ENCODE measurements at regions not wholly inside any gene's neighbourhood (a gene's known extent, or its start where the extent isn't known, plus 50 kb on each side); places are given as distances from the start of the nearest gene placed in this dataset.
"Not testable (repeated sequence)": the region's sequence is repeated elsewhere in the genome, so short reads cannot be mapped to it uniquely, and the experiment has no call there.

DNA sequence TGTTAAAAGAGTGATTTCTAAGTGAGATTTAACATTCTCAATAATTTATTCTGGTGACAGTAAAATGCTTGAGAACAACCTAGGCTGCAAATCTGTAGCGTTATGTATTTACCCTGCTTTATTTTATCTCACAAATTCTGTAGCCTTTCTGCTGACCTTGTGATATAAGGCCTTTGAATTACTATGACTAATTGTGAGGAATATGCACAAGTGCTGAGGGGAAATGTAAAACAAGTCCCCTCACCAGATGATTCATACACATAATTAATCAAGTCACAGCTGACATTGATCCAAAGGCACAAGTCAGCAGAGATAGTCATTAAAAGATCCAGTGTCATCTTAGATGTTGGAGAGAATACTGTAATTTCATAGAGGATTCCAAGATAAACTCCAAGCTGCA lies 992.7 kb upstream of the USP15 start:
- H3K27me3 Mint-ChIP-seq (ENCODE audit: low read depth), result no peaks in the 10 kb centered on the region
- peaks cover 3% of the 10 kb centered on the region for H3K4me1 Mint-ChIP-seq
- H3K27ac Mint-ChIP-seq, result no peak overlapping the region
- H3K9me3 Mint-ChIP-seq, result peaks cover 37% of the 10 kb centered on the region
- DNase-seq (ENCODE audit: low spot score in 2 of 2, unreplicated experiment in 2 of 2), result no peak
- H3K36me3 Mint-ChIP-seq, result no peaks in the 10 kb centered on the region
- H3K4me3 Mint-ChIP-seq, result no peak overlapping the region
- TF ChIP-seq, protein P1, sequence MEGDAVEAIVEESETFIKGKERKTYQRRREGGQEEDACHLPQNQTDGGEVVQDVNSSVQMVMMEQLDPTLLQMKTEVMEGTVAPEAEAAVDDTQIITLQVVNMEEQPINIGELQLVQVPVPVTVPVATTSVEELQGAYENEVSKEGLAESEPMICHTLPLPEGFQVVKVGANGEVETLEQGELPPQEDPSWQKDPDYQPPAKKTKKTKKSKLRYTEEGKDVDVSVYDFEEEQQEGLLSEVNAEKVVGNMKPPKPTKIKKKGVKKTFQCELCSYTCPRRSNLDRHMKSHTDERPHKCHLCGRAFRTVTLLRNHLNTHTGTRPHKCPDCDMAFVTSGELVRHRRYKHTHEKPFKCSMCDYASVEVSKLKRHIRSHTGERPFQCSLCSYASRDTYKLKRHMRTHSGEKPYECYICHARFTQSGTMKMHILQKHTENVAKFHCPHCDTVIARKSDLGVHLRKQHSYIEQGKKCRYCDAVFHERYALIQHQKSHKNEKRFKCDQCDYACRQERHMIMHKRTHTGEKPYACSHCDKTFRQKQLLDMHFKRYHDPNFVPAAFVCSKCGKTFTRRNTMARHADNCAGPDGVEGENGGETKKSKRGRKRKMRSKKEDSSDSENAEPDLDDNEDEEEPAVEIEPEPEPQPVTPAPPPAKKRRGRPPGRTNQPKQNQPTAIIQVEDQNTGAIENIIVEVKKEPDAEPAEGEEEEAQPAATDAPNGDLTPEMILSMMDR (IDR thresholded peaks at IDR 0.05; ENCODE audit: unreplicated experiment), result no peak

DNA sequence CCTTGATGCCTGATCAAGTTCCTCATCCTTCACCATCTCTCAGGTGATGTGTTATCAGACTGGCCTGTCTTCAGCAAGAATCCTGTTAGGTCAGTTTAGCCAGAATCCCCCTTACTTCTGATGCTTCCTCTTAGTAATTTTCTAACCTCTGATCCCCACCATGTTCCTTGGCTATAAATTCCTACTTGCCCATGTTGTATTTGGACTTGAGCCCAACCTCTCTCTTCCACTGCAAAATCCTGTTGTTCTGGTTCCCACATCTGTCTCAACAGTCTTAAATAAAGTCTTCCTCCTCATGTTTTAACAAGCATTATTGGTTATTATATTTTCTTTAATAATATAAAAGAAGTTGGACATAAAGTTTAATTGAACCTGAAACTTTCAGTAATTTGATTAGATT lies 987.8 kb upstream of the USP15 start:
- Mint-ChIP-seq H3K36me3 (no peaks in the 10 kb centered on the region), H3K4me3 (no peak overlapping the region), H3K27me3 (ENCODE audit: low read depth) (no peaks in the 10 kb centered on the region), H3K4me1 (peaks cover 3% of the 10 kb centered on the region), H3K9me3 (no peaks in the 10 kb centered on the region), H3K27ac (no peak overlapping the region)
- TF ChIP-seq, protein P1 (IDR thresholded peaks at IDR 0.05; ENCODE audit: unreplicated experiment), result no peak
- DNase-seq (ENCODE audit: low spot score in 2 of 2, unreplicated experiment in 2 of 2), result no peak

DNA sequence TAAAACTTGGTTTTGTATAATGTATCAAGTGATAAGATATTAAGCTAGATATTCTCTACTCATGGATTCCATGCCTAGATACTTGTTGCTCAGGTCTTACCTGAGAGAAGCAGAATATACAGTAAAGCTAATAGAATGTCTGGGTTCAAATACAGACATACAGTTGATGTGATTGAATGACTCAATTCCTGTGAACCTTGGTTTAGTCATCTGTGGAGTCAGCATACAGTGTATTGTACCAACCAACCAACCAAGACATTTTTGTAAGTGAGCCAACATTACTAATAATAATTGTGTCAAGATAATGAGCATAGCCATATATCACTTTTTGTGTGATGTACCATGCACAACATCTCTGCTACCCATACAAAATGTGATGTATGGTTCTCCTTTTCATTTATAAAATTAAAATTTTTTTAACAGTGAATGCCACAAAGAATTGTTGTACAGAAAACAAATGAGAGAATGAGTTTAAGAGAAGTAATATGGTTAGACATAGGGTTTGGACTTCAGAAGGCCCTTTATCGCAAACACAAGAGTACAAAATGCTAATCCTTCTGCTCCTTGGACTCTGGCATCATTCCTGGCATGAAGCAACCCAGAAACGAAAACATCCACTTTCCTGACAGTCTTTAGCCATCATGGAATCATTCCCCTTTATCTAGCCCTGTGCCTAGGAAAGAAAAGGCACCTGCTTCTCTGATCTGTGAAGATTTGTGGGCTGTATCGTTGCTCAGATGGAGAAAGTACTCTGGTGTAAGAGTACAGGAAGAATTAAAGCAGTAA lies 977.2 kb upstream of the USP15 start:
- Mint-ChIP-seq H3K36me3 (peaks cover 6% of the 10 kb centered on the region), H3K27ac (no peak overlapping the region), H3K9me3 (peaks cover 26% of the 10 kb centered on the region), H3K4me1 (no peaks in the 10 kb centered on the region), H3K4me3 (no peak overlapping the region), H3K27me3 (ENCODE audit: low read depth) (no peaks in the 10 kb centered on the region)
- DNase-seq (ENCODE audit: low spot score in 2 of 2, unreplicated experiment in 2 of 2), result no peak
- TF ChIP-seq, protein P1 (IDR thresholded peaks at IDR 0.05; ENCODE audit: unreplicated experiment), result no peak

DNA sequence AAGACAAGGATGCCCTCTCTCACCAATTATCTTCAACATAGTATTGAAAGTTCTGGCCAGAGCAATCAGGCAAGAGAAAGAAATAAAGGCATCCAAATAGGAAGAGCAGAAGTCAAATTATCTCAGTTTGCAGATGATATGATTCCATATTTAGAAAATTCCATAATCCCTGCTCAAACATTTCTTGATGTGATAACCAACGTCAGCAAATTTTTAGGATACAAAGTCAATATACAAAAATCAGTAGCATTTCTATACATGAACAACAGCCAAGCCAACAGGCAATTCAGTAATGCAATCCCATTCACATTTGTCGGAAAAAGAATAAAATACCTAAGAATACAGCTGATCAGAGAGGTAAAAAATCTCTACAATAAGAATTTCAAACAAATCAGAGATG lies 969.7 kb upstream of the USP15 start:
- TF ChIP-seq, protein P1 (IDR thresholded peaks at IDR 0.05; ENCODE audit: unreplicated experiment), result no peak
- Mint-ChIP-seq H3K9me3 (peaks cover 63% of the 10 kb centered on the region), H3K36me3 (peaks cover under 1% of the 10 kb centered on the region), H3K27ac (no peak overlapping the region), H3K4me1 (no peaks in the 10 kb centered on the region), H3K4me3 (no peak overlapping the region), H3K27me3 (ENCODE audit: low read depth) (no peaks in the 10 kb centered on the region)
- DNase-seq (ENCODE audit: low spot score in 2 of 2, unreplicated experiment in 2 of 2), result no peak

DNA sequence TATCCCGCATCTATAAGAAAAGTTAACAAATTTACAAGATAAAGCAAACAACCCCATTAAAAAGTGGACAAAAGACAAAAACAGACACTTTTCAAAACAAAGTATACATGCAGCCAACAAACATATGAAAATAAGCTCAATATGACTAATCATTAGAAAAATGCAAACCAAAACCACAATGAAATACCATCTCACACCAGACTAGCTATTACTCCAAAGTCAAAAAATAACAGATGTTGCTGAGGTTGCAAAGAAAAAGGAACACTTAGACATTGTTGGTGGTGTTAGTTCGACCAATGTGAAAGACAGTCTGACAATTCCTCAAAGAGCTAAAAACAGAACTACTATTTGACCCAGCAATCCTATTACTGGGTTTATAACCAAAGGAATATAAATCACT lies 968.6 kb upstream of the USP15 start:
- DNase-seq (ENCODE audit: low spot score in 2 of 2, unreplicated experiment in 2 of 2), result no peak
- TF ChIP-seq, protein P1 (IDR thresholded peaks at IDR 0.05; ENCODE audit: unreplicated experiment), result no peak
- Mint-ChIP-seq H3K4me1 (no peaks in the 10 kb centered on the region), H3K36me3 (no peaks in the 10 kb centered on the region), H3K27me3 (ENCODE audit: low read depth) (no peaks in the 10 kb centered on the region), H3K9me3 (peaks cover 65% of the 10 kb centered on the region), H3K27ac (no peak overlapping the region), H3K4me3 (no peak overlapping the region)

DNA sequence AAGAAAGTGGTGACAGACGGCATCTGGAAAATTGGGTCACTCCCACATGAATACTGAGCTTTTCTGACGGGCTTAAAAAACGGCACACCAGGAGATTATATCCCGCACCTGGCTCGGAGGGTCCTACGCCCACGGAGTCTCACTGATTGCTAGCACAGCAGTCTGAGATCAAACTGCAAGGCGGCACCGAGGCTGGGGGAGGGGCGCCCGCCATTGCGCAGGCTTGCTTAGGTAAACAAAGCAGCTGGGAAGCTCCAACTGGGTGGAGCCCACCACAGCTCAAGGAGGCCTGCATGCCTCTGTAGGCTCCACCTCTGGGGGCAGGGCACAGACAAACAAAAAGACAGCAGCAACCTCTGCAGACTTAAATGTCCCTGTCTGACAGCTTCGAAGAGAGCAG lies 966.2 kb upstream of the USP15 start:
- not testable (repeated sequence) for H3K27me3 Mint-ChIP-seq (ENCODE audit: low read depth)

More for the DNA sequence above, 966.2 kb upstream of the USP15 start:
- DNase-seq (ENCODE audit: low spot score in 2 of 2, unreplicated experiment in 2 of 2); H3K4me3 Mint-ChIP-seq; H3K36me3 Mint-ChIP-seq; H3K4me1 Mint-ChIP-seq; H3K27ac Mint-ChIP-seq: not testable (repeated sequence)
- H3K9me3 Mint-ChIP-seq, result peaks cover 50% of the 10 kb centered on the region
